Right ventricle myocardium inferior (tissue), 1 donor: ENCODE measurements at regions not wholly inside any gene's neighbourhood (a gene's known extent, or its start where the extent isn't known, plus 50 kb on each side); places are given as distances from the start of the nearest gene placed in this dataset.
"Not testable (repeated sequence)": the region's sequence is repeated elsewhere in the genome, so short reads cannot be mapped to it uniquely, and the experiment has no call there.

ENCODE experiments used
- ATAC-seq: fragments of 200-7000 bp; cut with Tn5 transposase; one replicate; pipeline ENCODE4 v1.9.1; 2020; ENCODE audit warnings: mild to moderate bottlenecking, moderate library complexity
- DNase-seq: peaks from one replicate; pipeline ENCODE4 v3.0.0; 2021; ENCODE audit errors: missing footprints
- intact Hi-C: fragments of 100-400 bp; cut with DNase I; formaldehyde crosslinking; loops from one replicate; pipeline ENCODE4 v1.11.0; 2022
- donor health status: DM: no; HTN: yes; CAD: no; lungs with severe emphysema.

DNA sequence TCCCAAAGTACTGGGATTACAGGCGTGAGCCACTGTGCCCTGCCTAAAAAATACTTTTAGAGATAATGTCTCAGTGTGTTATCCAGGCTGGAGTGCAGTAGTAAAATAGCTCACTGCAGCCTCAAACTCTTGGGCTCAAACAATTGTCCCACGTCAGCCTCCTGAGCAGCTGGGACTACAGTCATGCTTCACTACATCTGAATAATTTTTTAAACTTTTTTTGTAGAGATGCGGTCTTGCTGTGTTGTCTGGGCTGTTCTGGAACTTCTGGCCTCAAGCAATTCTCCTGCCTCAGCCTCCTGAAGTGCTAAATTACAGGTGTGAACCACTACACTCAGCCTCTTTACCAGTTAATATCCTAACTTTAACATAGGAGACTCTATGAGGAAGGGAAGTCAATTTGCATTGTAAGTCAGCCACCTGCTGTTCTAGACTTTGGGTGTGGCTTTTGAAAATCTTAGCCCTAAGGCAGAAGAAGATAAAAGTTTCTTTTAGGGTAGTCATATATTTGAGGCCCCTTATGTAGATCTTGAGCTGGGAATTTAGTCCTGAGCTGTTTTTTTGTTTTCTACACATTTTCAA lies 78.2 kb upstream of the RASGRP1 start:
- no peak for ATAC-seq
- intact Hi-C loops: no loop called here
- no peak for DNase-seq

DNA sequence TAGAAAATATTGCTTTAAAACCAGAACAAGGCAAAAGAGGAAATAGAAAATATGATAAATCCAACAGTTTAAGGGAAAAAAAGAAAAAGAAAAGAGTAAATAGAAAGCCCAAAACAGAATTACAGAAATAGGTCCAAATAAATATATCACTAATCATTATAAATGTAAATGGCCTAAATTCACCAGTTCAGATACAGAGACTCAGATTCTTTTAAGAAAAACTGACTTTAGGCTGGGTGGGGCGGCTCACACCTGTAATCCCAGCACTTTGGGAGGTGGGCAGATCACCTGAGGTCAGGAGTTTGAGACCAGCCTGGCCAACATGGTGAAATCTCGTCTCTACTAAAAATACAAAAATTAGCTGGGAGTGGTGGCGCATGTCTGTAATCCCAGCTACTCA lies 79.7 kb upstream of the RASGRP1 start:
- ATAC-seq, intact Hi-C loops: not testable (repeated sequence)

DNA sequence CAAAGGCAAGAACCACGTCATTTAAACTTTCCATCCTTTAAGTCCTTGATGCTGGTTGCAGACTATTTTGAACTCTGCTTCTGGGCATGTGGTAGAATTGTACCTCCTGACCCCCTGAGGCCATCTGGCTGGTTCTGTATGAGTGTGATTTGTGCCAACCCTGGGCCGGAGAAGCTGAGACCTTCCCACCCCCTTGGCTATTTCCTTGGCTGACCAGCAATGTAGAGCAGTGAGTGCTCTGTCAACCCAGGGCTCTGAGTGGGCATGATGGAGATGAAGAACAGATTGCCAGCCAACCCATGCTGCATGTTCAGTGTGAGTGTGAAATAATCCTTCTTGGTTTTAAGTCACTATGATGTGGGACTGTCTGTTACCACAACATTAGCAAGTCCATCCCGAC lies 82.1 kb upstream of the RASGRP1 start:
- intact Hi-C loops: no loop called here
- DNase-seq (no peak), ATAC-seq (no peak)

More for the DNA sequence above, 79.7 kb upstream of the RASGRP1 start:
- DNase-seq: not testable (repeated sequence)

DNA sequence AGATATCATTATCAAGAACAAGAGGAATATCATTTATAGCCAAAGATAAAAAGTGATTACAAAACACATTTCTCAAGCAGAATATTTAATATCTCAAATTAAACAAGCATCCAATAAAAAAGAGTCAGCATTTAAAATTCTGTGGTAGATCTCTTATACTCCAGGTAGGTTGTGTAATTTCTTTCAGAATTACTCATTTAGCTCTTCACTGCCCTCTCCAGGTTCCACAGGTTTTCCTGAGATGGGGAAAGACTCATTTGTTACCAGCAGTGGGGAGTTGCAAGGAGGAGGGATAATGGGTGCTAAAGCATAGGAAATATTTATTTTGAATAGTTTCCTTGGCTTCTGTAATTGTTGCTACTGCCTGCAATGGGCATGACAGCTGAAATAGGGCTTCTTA lies 83.1 kb upstream of the RASGRP1 start:
- DNase-seq: no peak
- intact Hi-C loops: no loop called here
- no peak for ATAC-seq

DNA sequence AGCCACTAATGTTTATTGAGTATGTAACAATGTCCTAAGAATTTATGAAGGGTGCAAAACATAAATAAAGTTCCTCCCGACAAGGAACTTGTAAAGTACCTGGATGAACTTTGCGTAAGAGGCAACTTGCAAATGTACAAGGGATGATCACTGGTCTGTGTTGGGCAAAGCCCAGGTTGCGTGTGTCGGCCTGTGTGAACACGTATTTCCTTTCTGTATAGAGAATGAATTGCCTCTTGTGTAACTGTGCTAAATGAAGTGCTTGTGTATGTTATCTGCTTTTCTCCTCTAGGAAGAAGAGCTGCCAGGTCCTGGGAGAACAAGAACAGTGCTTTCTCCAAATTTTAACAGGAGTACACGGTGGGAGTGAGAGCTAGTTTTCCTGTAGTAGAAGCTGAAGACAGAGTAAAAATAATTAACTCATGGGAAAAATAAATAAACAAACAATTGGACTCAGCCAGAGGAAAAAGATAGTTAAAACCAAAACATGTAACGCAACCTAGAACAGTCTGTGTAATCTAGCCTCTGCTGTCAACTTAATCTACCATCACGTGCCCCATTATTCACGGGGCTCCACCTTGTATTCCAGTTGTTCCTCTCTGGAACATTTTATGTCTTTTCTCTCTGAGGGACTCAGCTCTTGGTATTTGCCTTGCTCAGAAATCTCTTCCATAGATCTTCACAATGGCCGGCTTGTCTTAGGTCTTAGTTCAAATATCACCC lies 83.7 kb upstream of the RASGRP1 start:
- ATAC-seq (no peak), DNase-seq (no peak)

DNA sequence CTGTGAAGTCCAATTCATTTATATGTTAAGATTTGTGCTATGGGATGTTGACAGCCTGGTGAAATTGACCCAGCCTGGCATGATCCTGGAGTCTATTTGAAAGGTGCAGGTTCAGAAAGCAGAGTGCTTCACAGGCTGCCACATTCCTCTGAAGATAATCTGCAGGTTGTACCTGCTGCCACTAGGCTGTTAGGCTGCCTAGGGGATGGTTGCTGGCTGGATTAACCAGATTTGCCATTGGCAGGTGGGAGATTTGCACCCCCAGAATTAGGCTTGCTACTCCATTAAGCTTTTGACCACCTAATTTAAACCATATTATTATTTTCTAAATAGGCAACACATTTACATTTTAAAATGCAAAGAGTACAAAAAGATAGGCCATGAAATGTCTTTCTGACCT lies 85.8 kb upstream of the RASGRP1 start:
- DNase-seq: no peak
- intact Hi-C loops: no loop called here
- no peak for ATAC-seq

More for the DNA sequence above, 83.7 kb upstream of the RASGRP1 start:
- intact Hi-C loops: no loop called here

DNA sequence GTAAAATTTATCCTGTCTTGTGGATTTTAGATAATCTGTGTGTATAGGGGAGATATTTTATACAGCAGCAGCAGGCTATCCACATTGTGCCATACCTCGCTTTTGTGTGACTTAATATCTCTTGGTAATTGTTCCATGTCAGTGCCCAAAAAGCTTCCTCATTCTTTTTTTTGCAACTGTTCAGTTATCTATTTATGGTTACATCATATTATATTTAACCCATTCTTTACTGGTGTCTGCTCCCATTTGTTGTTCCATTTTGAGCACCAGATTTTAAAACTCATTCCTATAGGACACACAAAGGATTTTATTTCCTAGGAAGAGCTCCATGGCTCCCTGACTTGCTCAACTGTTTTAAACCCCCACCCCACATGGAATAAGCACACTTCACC lies 86.3 kb upstream of the RASGRP1 start:
- no peak for ATAC-seq
- intact Hi-C loops: no loop called here
- DNase-seq: no peak

DNA sequence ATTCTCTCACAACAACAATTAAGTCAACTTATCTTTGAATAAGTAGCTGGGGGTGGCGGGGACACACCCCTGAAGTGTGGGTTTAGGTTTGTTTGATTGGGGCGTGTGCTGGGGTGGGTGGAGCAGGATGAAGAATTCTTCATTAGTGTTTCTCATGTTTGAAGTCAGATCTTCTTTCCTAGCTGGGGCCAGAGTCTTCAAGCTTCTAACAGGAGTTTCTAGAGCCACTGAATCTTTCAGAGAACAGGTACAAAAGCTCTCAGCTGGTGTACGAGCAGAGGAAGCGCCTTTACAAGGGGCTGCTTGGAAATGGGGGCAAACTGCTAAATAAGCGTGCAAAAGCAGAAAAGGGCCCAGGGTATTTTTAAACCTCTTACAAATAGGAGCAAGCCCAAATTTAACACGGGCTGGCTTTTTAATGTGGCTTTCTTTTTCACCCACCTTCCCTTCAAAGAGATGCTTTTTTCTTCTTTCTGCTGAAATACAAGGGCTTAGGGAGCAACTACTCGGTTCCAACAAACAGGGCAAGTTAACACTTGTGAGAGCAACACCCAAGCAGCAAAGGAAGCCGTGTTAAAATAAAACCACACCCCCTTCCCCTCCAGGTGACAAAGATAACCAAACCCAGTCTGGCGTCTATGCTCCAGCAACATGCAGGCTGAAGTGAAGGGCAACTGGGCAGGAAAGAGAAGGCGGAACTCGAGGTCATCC lies 86.9 kb upstream of the RASGRP1 start:
- intact Hi-C loops: no loop called here
- DNase-seq: no peak
- no peak for ATAC-seq

DNA sequence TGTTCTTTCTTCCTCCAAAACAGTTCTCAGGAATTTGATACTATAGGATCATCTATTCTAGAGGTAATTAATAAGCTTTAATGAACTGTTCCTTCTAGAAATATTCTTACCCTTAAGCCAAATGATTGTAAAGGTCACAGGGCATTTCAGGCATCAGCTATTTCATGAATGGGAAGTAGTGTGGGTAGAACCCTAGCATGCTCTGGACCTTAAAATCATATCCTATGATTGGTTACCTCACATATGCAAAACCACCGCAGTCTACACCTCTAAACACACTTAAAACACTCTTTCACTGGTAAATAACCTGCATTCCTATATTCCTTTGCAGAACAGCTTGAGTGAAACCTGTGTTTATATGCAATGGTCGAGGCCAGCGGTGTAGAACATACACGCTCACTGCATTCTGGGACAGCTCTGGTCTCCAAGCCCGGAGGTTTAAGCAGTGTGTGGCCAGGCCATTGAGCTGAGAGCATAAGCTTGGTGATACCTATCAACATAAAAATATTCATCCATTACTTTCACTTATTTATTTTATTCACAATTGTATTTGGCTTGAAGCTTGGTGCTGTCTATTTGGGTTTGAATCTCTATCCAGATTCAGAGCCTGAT lies 87.7 kb upstream of the RASGRP1 start:
- intact Hi-C loops: no loop called here

DNA sequence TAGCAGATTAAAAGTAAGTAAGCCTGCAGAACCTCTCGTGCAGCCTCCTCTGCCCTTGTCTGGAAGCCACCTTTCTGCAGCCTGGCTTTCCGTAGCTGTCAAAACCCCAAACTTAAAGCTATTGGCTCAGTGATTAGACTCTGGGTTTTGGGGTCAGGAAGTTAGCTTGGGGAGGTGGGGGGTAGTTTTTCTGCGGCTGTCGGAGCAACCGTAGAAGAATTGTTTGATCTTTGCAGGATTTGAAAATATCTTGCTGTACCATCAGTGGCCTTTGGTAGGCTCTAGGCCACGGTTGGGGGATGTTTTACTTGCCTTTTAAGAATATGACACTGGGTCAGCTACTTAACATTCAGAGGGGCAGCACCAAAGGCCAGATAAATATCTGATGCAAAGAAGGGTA lies 88.4 kb upstream of the RASGRP1 start:
- ATAC-seq (no peak), DNase-seq (no peak)
- intact Hi-C loops: no loop called here

More for the DNA sequence above, 87.7 kb upstream of the RASGRP1 start:
- ATAC-seq (no peak), DNase-seq (no peak)

DNA sequence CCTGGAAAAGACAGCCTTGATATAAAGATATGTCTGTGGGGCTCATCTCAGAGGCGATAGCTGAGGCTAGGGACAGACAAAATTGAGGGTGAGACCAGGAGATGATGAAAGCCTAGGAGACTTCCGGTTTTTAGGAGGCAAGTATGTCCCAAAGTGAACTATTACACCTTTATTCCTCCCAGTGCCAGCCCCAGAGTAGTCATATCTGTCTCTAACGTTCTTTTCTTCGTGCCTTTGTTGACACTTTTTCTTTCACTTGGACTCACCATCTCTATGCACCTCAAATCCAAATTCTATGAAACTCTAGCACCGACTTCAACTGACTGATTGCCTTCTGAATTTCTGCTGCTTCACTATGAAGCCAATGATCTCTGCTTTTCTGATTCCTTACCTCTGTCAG lies 93.8 kb upstream of the RASGRP1 start:
- ATAC-seq (no peak), DNase-seq (no peak)
- intact Hi-C loops: no loop called here

DNA sequence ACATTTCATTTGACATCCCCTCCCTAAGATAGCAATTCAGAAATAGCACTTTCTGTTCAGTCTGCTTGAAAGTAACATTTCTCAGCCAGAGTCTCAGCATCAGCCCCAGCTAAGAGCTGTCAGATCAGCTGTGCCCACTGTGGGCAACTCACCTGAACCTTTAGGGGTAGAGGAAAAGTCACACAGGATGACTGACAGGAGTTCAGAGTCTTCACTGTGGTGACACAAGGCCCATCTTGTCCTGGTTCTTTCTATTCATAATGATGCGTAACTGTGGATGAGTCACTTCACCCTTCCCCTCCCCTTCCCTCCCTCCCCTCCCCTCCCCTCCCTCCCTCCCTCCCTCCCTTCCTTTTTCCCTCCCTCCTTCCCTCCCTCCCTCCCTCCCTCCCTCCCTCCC lies 96.1 kb upstream of the RASGRP1 start:
- DNase-seq (no peak), ATAC-seq (no peak)
- intact Hi-C loops: no loop called here

DNA sequence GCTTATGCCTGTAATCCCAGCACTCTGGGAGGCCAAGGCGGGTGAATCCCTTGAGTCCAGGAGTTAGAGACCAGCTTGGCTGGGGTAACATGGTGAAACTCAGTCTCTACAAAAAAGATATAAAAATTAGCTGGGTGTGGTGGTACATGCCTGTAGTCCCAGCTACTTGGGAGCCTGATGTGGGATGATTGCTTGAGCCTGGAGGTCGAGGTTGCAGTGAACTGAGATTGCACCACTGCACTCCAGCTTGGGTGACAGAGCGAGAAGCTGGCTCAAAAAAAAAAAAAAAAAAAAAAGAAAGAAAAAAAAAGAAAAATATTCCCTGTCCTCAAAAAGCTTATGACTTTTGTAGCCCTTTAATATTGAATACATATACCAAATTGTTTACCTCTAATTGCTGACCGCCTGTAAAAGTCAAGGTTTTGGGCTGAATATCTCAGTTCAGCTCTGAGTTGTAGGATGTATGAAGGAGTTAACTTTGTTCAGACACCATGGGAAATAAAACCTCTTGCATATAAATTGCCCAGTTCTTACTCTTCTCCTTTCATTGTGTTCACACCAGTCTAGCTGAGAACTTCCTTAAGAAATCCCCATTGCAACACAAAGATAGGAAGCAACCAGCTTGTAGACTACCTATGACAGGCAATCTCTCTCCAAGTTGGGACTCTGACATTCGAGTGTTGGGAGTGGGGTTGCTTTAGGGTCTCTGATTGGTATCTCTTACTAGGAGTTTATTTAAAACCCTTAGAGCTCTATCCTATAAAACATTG lies 97.6 kb upstream of the RASGRP1 start:
- no peak for ATAC-seq
- DNase-seq: no peak
- intact Hi-C loops: no loop called here

DNA sequence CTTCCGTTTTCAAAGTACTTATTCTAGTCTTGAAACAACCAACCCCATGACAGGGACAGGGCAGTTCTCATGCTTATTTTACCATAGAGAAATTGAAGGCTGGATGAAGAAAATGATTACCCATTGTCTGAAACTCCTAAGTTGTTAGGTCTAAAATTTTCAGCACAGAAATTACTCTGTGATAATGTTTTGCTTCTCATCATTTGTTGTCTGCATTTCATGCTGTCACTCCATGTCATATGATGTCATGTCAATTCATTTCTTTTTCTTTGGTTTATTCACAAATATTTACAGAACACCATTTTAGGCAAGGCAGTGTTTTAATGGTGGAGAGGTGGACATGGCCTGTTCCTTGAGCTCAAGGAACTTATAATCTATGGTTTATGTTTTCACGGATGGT lies 98.2 kb upstream of the RASGRP1 start:
- ATAC-seq: no peak
- DNase-seq: no peak
- intact Hi-C loops: no loop called here

DNA sequence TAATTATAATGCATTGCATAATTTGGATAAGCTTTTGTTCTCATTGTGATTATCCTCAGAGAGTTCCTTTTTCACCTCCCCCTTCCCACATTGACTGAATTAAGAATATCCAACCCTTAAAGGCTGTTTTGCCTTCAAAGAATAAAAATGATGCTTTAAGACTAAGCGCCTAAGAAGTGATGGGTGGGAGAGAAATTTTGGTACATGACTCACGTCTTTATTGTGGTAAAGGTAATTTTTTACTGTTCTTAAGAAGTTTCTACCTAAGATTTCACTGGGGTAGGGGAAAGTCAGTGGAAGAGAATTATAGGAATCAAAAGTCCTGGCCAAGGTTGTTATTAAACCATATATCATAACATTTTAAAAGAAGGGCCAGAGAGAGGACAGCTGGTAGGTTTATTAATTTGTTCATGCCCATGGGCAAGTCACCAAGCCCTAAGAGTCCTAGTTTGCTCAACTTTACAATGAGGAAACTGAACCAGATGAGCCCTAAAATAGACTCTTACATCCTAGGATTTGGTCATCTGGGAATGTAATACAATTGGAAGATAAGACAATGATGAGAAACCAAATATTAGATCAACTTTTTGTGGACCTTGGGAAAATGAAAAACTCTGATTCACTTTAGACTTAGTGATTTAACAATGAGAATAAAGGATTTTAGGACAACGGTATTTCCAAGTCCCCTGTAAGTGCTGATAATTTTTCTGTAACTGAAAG lies 101.1 kb upstream of the RASGRP1 start:
- DNase-seq (no peak), ATAC-seq (no peak)
- intact Hi-C loops: no loop called here

DNA sequence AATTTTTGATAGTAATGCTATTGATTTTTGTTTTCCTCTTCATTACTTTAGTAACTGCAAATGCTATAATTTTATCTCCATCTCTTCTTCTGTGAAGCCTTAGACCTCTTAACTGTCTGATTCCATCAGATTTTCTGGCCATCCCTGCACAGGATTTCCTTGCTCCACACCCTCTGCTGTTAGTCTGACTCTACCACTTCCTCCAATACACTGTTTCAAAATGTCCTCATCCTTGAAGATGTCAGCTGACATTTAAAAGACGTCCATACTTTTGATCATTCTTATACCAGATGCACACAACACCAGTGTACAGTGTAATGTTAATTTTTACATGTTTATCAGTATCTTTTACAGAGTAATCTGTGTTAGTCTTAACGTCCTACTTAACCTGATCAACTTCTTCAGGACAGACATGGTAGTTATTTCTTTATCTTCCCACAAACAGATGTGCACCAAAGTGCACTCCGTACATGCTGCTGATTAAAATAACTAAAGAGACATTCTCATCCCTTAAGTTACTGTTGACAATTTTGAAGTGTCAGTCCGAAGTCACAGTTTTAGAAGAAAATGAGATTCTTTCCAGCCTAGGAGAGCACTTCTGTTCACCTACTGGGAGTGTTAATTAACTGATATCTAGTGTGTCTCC lies 102.4 kb upstream of the RASGRP1 start:
- intact Hi-C loops: no loop called here
- ATAC-seq: no peak
- DNase-seq: no peak

DNA sequence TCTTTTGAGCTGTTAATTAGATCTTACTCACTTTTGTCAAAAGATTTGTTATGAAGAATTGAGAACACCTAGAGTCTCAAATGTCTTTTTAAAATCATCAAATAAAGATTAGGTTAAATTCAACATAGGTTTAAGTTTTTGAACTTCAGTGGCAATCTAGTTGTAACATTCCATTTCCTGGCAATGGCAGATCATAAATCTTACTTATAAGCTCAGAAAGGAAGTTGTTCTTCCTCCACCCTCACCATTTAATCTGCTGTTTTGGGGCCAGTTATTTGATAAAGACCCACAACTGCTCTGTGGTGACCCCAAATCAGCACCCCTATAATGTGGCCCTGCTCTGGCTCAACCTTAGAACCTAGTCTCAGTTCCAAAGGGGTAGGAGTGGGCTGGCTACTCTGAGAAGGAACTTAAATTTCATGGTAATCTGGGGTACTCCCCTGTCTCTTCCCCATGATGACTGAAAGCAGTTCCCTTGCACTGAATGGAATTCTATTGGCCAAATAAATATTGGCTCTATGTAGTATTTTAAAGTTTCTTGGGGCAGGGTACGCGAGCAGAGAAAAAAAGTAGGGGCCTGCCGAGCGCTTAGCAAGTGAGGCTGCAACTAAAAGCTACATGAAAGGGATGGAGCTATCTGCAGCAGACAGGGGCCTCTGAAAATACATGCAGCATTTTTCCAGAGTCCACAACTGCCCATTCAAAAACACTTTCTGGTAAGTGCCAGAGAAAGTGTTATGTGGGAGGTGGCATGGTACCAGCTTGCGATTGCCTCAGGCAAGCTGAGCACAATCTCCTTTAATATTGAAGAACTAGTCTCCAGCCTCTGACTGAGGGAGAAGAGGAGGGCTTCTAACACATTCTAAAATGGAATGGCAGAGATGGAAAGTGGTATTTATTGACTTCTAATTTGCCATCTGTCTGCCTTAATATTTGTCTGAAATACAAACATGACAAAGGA lies 103.6 kb upstream of the RASGRP1 start:
- DNase-seq (no peak), ATAC-seq (no peak)
- intact Hi-C loops: no loop called here
